ENCODE measurements at regions not wholly inside any gene's neighbourhood (a gene's known extent, or its start where the extent isn't known, plus 50 kb on each side); places are given as distances from the start of the nearest gene placed in this dataset.
"Not testable (repeated sequence)": the region's sequence is repeated elsewhere in the genome, so short reads cannot be mapped to it uniquely, and the experiment has no call there.

DNA sequence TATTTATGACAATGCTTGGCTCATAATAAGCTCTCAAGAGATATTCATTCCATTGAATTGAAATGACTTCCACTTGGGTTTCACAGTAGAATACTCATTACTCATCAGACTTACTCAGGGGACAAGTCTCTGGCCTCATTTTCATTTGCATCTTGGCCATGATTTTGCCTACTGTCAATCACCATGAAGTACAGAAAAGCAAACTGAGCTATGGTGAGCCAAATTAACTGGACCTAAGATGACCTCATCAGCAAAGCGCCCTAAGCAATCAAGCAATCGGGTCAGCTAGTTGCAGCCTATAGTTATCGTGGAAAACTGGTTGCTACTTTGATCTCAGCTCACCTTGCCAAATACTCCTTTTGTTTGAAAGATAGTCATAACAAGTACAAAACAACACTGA is 494.7 kb upstream of the SLC35B3 start:
- Mint-ChIP-seq H3K4me1 (no peaks in the 10 kb centered on the region), H3K27me3 (no peaks in the 10 kb centered on the region), H3K27ac (no peak overlapping the region), H3K4me3 (no peak overlapping the region), H3K36me3 (no peaks in the 10 kb centered on the region), H3K9me3 (peaks cover 2% of the 10 kb centered on the region)
- no peak for ATAC-seq (ENCODE audit: low read depth)
- DNase-seq (ENCODE audit: low spot score in 2 of 2) = no peak

- H3K27me3 Mint-ChIP-seq; H3K36me3 Mint-ChIP-seq; H3K4me1 Mint-ChIP-seq; H3K4me3 Mint-ChIP-seq; DNase-seq (ENCODE audit: low spot score in 2 of 2); H3K27ac Mint-ChIP-seq; H3K9me3 Mint-ChIP-seq; ATAC-seq (ENCODE audit: low read depth): not testable (repeated sequence)
Observed at GRCh38 chr6:8920244-8920643, 484.9 kb upstream of the SLC35B3 start.

GRCh38 chr6:8918196-8918595 is 482.9 kb upstream of the SLC35B3 start:
- Mint-ChIP-seq H3K4me3 (no peak overlapping the region), H3K36me3 (no peaks in the 10 kb centered on the region), H3K9me3 (peaks cover under 1% of the 10 kb centered on the region), H3K4me1 (no peaks in the 10 kb centered on the region), H3K27me3 (no peaks in the 10 kb centered on the region), H3K27ac (no peak overlapping the region)
- no peak for ATAC-seq (ENCODE audit: low read depth)
- no peak for DNase-seq (ENCODE audit: low spot score in 2 of 2)

DNA sequence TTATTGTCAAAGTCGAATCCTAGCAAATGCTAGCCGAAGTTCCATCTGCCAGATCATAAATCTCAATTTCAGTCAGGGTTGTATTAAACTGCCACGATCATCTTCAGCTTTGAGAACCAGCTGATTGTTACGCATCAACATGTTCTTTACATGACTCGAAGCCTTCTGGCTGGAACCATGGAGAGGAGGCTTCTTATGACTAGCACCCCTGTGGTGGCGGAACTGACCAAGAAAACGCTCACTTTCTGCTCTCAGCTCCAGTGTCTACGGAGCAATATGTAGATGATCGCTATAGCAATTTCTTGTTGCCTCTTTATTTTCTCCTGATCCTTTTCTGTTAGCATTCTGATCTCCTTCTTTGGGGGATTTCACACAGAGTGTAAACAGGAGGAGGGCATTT is 479.4 kb upstream of the SLC35B3 start:
- peaks cover 6% of the 10 kb centered on the region for H3K9me3 Mint-ChIP-seq
- H3K4me1 Mint-ChIP-seq = no peaks in the 10 kb centered on the region
- ATAC-seq (ENCODE audit: low read depth) (no peak), DNase-seq (ENCODE audit: low spot score in 2 of 2) (no peak)
- no peaks in the 10 kb centered on the region for H3K27me3 Mint-ChIP-seq
- no peak overlapping the region for H3K4me3 Mint-ChIP-seq
- H3K36me3 Mint-ChIP-seq = no peaks in the 10 kb centered on the region
- H3K27ac Mint-ChIP-seq = no peak overlapping the region

DNA sequence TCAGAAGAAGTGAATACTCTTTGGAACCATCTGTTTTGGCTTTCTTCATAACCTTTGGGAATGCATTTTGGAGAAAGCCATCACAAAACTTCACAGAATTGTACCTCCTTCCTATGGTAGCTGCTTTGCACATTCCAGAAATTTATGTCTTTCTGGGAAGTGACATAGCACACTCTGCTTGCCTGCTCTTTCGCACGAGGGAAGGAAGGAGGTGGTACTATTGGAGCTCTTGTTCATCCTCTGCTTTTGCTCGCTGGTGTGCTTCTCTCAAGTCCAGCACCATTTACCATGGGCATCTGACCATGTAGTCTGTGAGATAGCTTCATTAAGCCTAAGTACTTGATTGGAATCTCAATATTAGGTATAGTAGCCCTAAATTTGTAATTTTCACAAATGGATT is 473.3 kb upstream of the SLC35B3 start:
- H3K27me3 Mint-ChIP-seq = no peaks in the 10 kb centered on the region
- no peak overlapping the region for H3K4me3 Mint-ChIP-seq
- no peaks in the 10 kb centered on the region for H3K36me3 Mint-ChIP-seq
- no peaks in the 10 kb centered on the region for H3K4me1 Mint-ChIP-seq
- DNase-seq (ENCODE audit: low spot score in 2 of 2) (no peak), ATAC-seq (ENCODE audit: low read depth) (no peak)
- H3K9me3 Mint-ChIP-seq = peaks cover 6% of the 10 kb centered on the region
- no peak overlapping the region for H3K27ac Mint-ChIP-seq

DNA sequence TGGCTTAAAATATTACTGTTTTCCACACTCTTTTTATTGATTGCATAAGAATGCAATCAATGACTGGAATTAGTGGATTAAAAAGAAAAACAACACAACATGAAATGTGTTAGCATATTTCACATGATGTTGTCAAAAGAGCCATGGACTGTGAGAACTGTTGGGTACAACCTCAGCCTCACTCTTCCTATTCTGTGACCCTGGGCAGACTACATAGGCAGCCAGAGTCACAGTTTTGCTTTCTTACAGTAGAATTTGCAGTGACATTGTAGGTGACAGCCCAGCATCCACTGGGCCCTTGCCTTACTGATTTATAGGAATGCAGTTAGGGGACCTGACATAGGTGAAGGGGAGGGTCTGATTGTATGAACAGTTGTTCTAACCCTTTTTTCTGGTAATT is 471.4 kb upstream of the SLC35B3 start:
- Mint-ChIP-seq H3K4me1 (no peaks in the 10 kb centered on the region), H3K27ac (no peak overlapping the region), H3K9me3 (peaks cover 1% of the 10 kb centered on the region), H3K27me3 (no peaks in the 10 kb centered on the region), H3K4me3 (no peak overlapping the region), H3K36me3 (no peaks in the 10 kb centered on the region)
- ATAC-seq (ENCODE audit: low read depth) (no peak), DNase-seq (ENCODE audit: low spot score in 2 of 2) (no peak)

DNA sequence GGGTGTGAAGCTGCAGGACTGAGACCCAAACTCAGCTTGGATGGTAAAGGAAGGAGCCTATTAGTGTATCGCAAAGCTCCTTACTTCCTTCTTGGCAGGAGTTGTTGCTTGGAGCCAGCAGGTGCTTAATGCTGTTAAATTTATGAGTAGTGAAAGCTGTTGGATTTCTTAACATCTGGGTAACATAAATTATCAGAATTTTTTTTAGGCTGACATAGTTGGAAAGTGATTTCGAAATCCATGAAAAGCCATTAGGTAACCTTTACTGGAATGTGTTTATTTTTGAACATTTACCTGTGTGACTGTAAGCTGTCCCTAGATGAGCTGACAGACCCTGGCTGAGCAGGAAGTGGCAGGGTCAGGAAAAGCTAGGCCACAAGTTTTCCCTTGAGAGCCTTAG is 470.4 kb upstream of the SLC35B3 start:
- Mint-ChIP-seq H3K4me3 (no peak overlapping the region), H3K36me3 (no peaks in the 10 kb centered on the region), H3K9me3 (peaks cover 1% of the 10 kb centered on the region), H3K27ac (no peak overlapping the region), H3K27me3 (no peaks in the 10 kb centered on the region), H3K4me1 (no peaks in the 10 kb centered on the region)
- ATAC-seq (ENCODE audit: low read depth) (no peak), DNase-seq (ENCODE audit: low spot score in 2 of 2) (no peak)

GRCh38 chr6:8904754-8905153 is 469.4 kb upstream of the SLC35B3 start:
- DNase-seq (ENCODE audit: low spot score in 2 of 2) (no peak), ATAC-seq (ENCODE audit: low read depth) (no peak)
- no peaks in the 10 kb centered on the region for H3K27me3 Mint-ChIP-seq
- H3K27ac Mint-ChIP-seq = no peak overlapping the region
- H3K4me3 Mint-ChIP-seq = no peak overlapping the region
- no peaks in the 10 kb centered on the region for H3K36me3 Mint-ChIP-seq
- H3K4me1 Mint-ChIP-seq = no peaks in the 10 kb centered on the region
- H3K9me3 Mint-ChIP-seq = peaks cover 1% of the 10 kb centered on the region

DNA sequence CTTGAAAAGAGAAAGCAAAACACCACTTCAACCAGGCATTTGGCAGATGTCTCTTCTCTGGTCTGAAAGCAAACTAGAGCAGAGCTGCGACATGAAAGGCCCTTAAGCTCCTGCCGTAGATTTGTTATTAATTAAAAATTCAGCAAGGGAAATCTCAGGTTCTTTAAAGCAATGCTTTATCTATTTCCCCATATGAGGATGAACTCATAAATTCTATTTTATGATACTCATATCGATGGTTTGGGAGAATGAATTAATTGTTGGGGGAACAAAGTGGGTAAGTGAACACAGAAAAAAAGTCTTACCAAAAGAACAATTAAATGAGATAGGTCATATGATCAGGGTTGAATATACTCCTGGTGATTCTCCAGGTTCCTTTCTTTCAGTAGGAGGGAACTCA is 464.7 kb upstream of the SLC35B3 start:
- no peaks in the 10 kb centered on the region for H3K36me3 Mint-ChIP-seq
- H3K27me3 Mint-ChIP-seq = no peaks in the 10 kb centered on the region
- DNase-seq (ENCODE audit: low spot score in 2 of 2) = no peak
- no peak overlapping the region for H3K27ac Mint-ChIP-seq
- no peak for ATAC-seq (ENCODE audit: low read depth)
- H3K4me3 Mint-ChIP-seq = no peak overlapping the region
- no peaks in the 10 kb centered on the region for H3K4me1 Mint-ChIP-seq
- peaks cover 1% of the 10 kb centered on the region for H3K9me3 Mint-ChIP-seq

DNA sequence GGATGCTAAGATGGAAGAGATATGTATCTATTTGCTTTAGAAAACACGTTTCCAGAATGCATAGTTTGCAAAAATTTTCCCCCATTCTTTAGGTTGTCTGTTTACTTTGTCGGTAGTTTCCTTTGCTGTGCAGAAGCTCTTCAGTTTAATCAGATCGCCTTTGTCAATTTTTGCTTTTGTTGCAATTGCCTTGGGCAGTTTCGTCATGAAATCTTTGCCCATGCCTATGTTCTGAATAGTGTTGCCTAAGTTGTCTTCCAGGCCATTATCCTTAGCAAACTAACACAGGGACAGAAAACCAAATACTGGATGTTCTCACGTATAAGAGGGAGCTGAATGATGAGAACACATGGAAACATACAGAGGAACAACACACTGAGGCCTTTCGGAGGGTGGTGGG is 454.2 kb upstream of the SLC35B3 start:
- Mint-ChIP-seq H3K9me3 (no peaks in the 10 kb centered on the region), H3K4me3 (no peak overlapping the region), H3K27ac (no peak overlapping the region), H3K4me1 (no peaks in the 10 kb centered on the region), H3K36me3 (no peaks in the 10 kb centered on the region), H3K27me3 (no peaks in the 10 kb centered on the region)
- ATAC-seq (ENCODE audit: low read depth) (no peak), DNase-seq (ENCODE audit: low spot score in 2 of 2) (no peak)

- H3K4me3 Mint-ChIP-seq = no peak overlapping the region
- no peaks in the 10 kb centered on the region for H3K9me3 Mint-ChIP-seq
- DNase-seq (ENCODE audit: low spot score in 2 of 2) (no peak), ATAC-seq (ENCODE audit: low read depth) (no peak)
- no peaks in the 10 kb centered on the region for H3K4me1 Mint-ChIP-seq
- no peak overlapping the region for H3K27ac Mint-ChIP-seq
- H3K36me3 Mint-ChIP-seq = no peaks in the 10 kb centered on the region
- H3K27me3 Mint-ChIP-seq = no peaks in the 10 kb centered on the region
Observed at GRCh38 chr6:8888468-8888867, 453.1 kb upstream of the SLC35B3 start.

- no peaks in the 10 kb centered on the region for H3K4me1 Mint-ChIP-seq
- H3K36me3 Mint-ChIP-seq = no peaks in the 10 kb centered on the region
- ATAC-seq (ENCODE audit: low read depth) (no peak), DNase-seq (ENCODE audit: low spot score in 2 of 2) (no peak)
- H3K4me3 Mint-ChIP-seq = no peak overlapping the region
- H3K27me3 Mint-ChIP-seq = no peaks in the 10 kb centered on the region
- H3K9me3 Mint-ChIP-seq = no peaks in the 10 kb centered on the region
- no peak overlapping the region for H3K27ac Mint-ChIP-seq
Observed at GRCh38 chr6:8881663-8882062, 446.3 kb upstream of the SLC35B3 start.

GRCh38 chr6:8879334-8879733 is 444.0 kb upstream of the SLC35B3 start:
- Mint-ChIP-seq H3K36me3 (no peaks in the 10 kb centered on the region), H3K9me3 (no peaks in the 10 kb centered on the region), H3K4me1 (no peaks in the 10 kb centered on the region), H3K27me3 (no peaks in the 10 kb centered on the region), H3K27ac (no peak overlapping the region), H3K4me3 (no peak overlapping the region)
- ATAC-seq (ENCODE audit: low read depth) (no peak), DNase-seq (ENCODE audit: low spot score in 2 of 2) (no peak)

DNA sequence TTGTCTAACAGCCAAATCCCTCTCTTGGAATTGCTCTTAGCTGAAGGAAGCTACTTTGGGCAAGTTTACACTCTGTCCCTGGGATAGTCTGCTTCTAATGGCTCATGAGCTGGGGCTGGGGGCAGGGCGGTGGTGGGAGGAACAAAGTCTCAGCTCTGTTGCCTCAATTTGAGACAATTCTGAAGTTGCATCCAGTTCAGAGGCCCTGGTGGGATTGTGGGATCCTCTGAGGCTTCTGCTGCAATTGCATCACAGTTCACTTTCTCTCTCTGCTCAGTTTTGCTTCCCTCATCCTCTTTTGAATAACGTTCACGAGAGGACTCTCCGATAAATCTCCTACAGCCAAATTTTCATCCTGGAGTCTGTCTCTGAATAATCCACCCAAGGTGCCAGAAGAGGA is 440.6 kb upstream of the SLC35B3 start:
- ATAC-seq (ENCODE audit: low read depth) (no peak), DNase-seq (ENCODE audit: low spot score in 2 of 2) (no peak)
- no peaks in the 10 kb centered on the region for H3K36me3 Mint-ChIP-seq
- H3K27me3 Mint-ChIP-seq = no peaks in the 10 kb centered on the region
- no peak overlapping the region for H3K4me3 Mint-ChIP-seq
- no peak overlapping the region for H3K27ac Mint-ChIP-seq
- no peaks in the 10 kb centered on the region for H3K9me3 Mint-ChIP-seq
- no peaks in the 10 kb centered on the region for H3K4me1 Mint-ChIP-seq

GRCh38 chr6:8872589-8872988 is 437.2 kb upstream of the SLC35B3 start:
- Mint-ChIP-seq H3K36me3 (no peaks in the 10 kb centered on the region), H3K4me3 (no peak overlapping the region), H3K9me3 (no peaks in the 10 kb centered on the region), H3K27ac (no peak overlapping the region), H3K4me1 (no peaks in the 10 kb centered on the region), H3K27me3 (no peaks in the 10 kb centered on the region)
- no peak for DNase-seq (ENCODE audit: low spot score in 2 of 2)
- ATAC-seq (ENCODE audit: low read depth) = no peak

DNA sequence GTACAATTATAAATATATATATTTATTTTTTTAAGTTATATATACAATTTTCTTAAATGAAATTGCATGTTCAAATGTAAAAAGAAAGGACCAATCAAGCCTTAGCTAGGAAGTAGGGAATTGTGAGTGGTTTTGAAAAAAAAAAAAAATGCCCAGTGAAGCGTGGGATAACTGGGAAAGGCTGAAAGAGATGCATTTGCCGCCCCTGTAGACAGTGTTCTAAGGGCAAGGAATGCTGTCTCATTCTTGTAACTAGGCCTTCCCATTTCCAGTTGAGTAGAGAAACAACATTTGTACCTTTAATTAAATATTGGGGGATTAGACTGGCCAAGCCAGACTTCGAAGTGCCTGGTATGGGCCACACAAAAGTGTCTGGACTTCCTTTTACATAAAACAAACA is 430.1 kb upstream of the SLC35B3 start:
- Mint-ChIP-seq H3K27ac (no peak overlapping the region), H3K27me3 (no peaks in the 10 kb centered on the region), H3K9me3 (no peaks in the 10 kb centered on the region), H3K4me3 (no peak overlapping the region), H3K4me1 (no peaks in the 10 kb centered on the region), H3K36me3 (no peaks in the 10 kb centered on the region)
- no peak for ATAC-seq (ENCODE audit: low read depth)
- DNase-seq (ENCODE audit: low spot score in 2 of 2) = no peak

Measured in memory B cell (primary cell).